ENCODE measurements at regions not wholly inside any gene's neighbourhood (a gene's known extent, or its start where the extent isn't known, plus 50 kb on each side); places are given as distances from the start of the nearest gene placed in this dataset.
"Not testable (repeated sequence)": the region's sequence is repeated elsewhere in the genome, so short reads cannot be mapped to it uniquely, and the experiment has no call there.

DNA sequence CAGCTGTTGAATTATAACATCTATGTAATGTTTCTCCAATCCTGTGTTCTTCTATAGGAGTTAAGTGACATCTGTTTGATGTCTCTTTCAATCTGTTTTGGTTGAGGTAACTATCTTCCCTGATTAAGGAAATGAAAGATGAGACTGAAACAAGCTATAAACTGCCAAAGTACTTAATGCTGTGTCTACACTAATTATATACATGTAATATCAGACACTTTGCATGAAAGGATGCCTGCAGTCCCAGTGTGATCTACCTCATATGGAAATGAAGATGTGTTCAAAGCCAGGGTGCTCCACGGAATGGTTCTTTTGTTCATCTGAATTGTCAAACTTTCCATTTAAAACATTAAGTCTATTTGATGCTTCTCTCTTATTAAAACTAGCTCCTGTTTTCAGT is 958.3 kb downstream of the GALC start:
- H3K9ac ChIP-seq: no peak overlapping the region
- no peak for TF ChIP-seq Cebpa-rat (IDR thresholded peaks at IDR 0.05)
- no peak overlapping the region for H3K4me2 ChIP-seq
- no peak overlapping the region for H3K27ac ChIP-seq
- H3K4me3 ChIP-seq: no peak overlapping the region
- H3K27me3 ChIP-seq: no peaks in the 10 kb centered on the region
- no peaks in the 10 kb centered on the region for H3K9me3 ChIP-seq (replicated peaks in 1 of 11)
- H3K4me1 ChIP-seq: no peaks in the 10 kb centered on the region
- H3K36me3 ChIP-seq: no peaks in the 10 kb centered on the region
- no peaks in the 10 kb centered on the region for H4K20me1 ChIP-seq

- Histone ChIP-seq H3K4me3 (no peak overlapping the region), H3K27ac (no peak overlapping the region), H3K4me1 (no peaks in the 10 kb centered on the region), H3K36me3 (no peaks in the 10 kb centered on the region), H3K4me2 (no peak overlapping the region), H3K27me3 (no peaks in the 10 kb centered on the region), H4K20me1 (no peaks in the 10 kb centered on the region), H3K9ac (no peak overlapping the region), H3K9me3 (replicated peaks in 1 of 11) (no peaks in the 10 kb centered on the region)
- TF ChIP-seq Cebpa-rat (IDR thresholded peaks at IDR 0.05): no peak
Observed at GRCh38 chr14:87030197-87030596, 962.8 kb downstream of the GALC start.

- not testable (repeated sequence) for H3K27ac ChIP-seq; H3K4me2 ChIP-seq; H4K20me1 ChIP-seq; H3K9me3 ChIP-seq (replicated peaks in 1 of 11); H3K4me1 ChIP-seq; H3K4me3 ChIP-seq; H3K9ac ChIP-seq; H3K36me3 ChIP-seq; H3K27me3 ChIP-seq
Observed at GRCh38 chr14:87020106-87020505, 972.9 kb downstream of the GALC start.

GRCh38 chr14:87018294-87018693 is 974.7 kb downstream of the GALC start:
- Histone ChIP-seq H3K4me2 (no peak overlapping the region), H3K9ac (no peak overlapping the region), H3K27me3 (no peaks in the 10 kb centered on the region), H3K9me3 (replicated peaks in 1 of 11) (no peaks in the 10 kb centered on the region), H3K27ac (no peak overlapping the region), H4K20me1 (no peaks in the 10 kb centered on the region), H3K4me1 (no peaks in the 10 kb centered on the region), H3K4me3 (no peak overlapping the region), H3K36me3 (no peaks in the 10 kb centered on the region)
- TF ChIP-seq Cebpa-rat (IDR thresholded peaks at IDR 0.05): no peak

- H3K27me3 ChIP-seq: no peaks in the 10 kb centered on the region
Observed at GRCh38 chr14:87017335-87017734, 975.6 kb downstream of the GALC start.

DNA sequence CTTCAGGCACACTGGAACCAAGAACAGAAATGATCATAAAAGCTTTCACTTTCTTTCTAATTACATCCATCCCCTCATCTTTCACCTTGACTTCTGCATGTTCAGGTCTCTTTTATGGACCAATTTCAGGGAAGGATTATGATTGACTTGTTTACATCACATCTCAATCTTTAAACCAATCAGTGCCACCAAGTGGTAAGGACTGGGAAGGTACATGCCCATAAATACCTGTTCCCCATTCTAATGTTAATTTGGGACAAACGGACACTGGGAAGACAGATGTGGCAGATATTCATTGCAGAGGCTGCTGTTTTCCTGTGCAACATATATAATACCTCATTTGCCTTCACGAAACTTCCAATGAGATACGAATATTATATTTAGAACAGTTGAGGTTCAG is 978.1 kb downstream of the GALC start:
- H3K36me3 ChIP-seq: no peaks in the 10 kb centered on the region
- no peak for TF ChIP-seq Cebpa-rat (IDR thresholded peaks at IDR 0.05)
- no peaks in the 10 kb centered on the region for H3K27me3 ChIP-seq
- H3K4me2 ChIP-seq: no peak overlapping the region
- H3K4me1 ChIP-seq: no peaks in the 10 kb centered on the region
- H3K9me3 ChIP-seq (replicated peaks in 1 of 11): no peaks in the 10 kb centered on the region
- H3K27ac ChIP-seq: no peak overlapping the region
- H4K20me1 ChIP-seq: no peaks in the 10 kb centered on the region
- no peak overlapping the region for H3K9ac ChIP-seq
- no peak overlapping the region for H3K4me3 ChIP-seq

More at GRCh38 chr14:87017335-87017734, 975.6 kb downstream of the GALC start:
- Histone ChIP-seq H3K4me1 (no peaks in the 10 kb centered on the region), H4K20me1 (no peaks in the 10 kb centered on the region), H3K27ac (no peak overlapping the region), H3K36me3 (no peaks in the 10 kb centered on the region), H3K9me3 (replicated peaks in 1 of 11) (no peaks in the 10 kb centered on the region), H3K9ac (no peak overlapping the region), H3K4me2 (no peak overlapping the region), H3K4me3 (no peak overlapping the region)
- TF ChIP-seq Cebpa-rat (IDR thresholded peaks at IDR 0.05): no peak

GRCh38 chr14:87013583-87013982 is 979.4 kb downstream of the GALC start:
- Histone ChIP-seq H3K4me1 (no peaks in the 10 kb centered on the region), H3K4me2 (no peak overlapping the region), H3K4me3 (no peak overlapping the region), H3K36me3 (no peaks in the 10 kb centered on the region), H4K20me1 (no peaks in the 10 kb centered on the region), H3K27ac (no peak overlapping the region), H3K27me3 (no peaks in the 10 kb centered on the region), H3K9ac (no peak overlapping the region), H3K9me3 (replicated peaks in 1 of 11) (no peaks in the 10 kb centered on the region)
- TF ChIP-seq Cebpa-rat (IDR thresholded peaks at IDR 0.05): no peak

GRCh38 chr14:87008965-87009364 is 984.0 kb downstream of the GALC start:
- H3K9ac ChIP-seq: no peak overlapping the region
- H3K4me2 ChIP-seq: no peak overlapping the region
- no peak for TF ChIP-seq Cebpa-rat (IDR thresholded peaks at IDR 0.05)
- no peaks in the 10 kb centered on the region for H3K27me3 ChIP-seq
- peaks cover 0 to 12% (median 0%) of the 10 kb centered on the region in 11 experiments; a peak in 1 of 22 replicates for H3K9me3 ChIP-seq (replicated peaks in 1 of 11)
- H3K36me3 ChIP-seq: no peaks in the 10 kb centered on the region
- H4K20me1 ChIP-seq: no peaks in the 10 kb centered on the region
- no peak overlapping the region for H3K27ac ChIP-seq
- no peaks in the 10 kb centered on the region for H3K4me1 ChIP-seq
- H3K4me3 ChIP-seq: no peak overlapping the region

GRCh38 chr14:87005280-87005679 is 987.7 kb downstream of the GALC start:
- Histone ChIP-seq H3K4me1 (no peaks in the 10 kb centered on the region), H3K27ac (no peak overlapping the region), H3K4me3 (no peak overlapping the region), H3K9ac (no peak overlapping the region), H3K9me3 (replicated peaks in 1 of 11) (peaks cover 0 to 12% (median 0%) of the 10 kb centered on the region in 11 experiments; a peak in 1 of 22 replicates), H3K36me3 (no peaks in the 10 kb centered on the region), H3K27me3 (no peaks in the 10 kb centered on the region), H4K20me1 (no peaks in the 10 kb centered on the region), H3K4me2 (no peak overlapping the region)
- TF ChIP-seq Cebpa-rat (IDR thresholded peaks at IDR 0.05): no peak

GRCh38 chr14:87002776-87003175 is 990.2 kb downstream of the GALC start:
- no peak for TF ChIP-seq Cebpa-rat (IDR thresholded peaks at IDR 0.05)
- H3K27ac ChIP-seq: no peak overlapping the region
- no peak overlapping the region for H3K9ac ChIP-seq
- no peaks in the 10 kb centered on the region for H3K27me3 ChIP-seq
- H3K9me3 ChIP-seq (replicated peaks in 1 of 11): peaks cover 0 to 7% (median 0%) of the 10 kb centered on the region in 11 experiments; a peak in 1 of 22 replicates
- no peak overlapping the region for H3K4me2 ChIP-seq
- H4K20me1 ChIP-seq: no peaks in the 10 kb centered on the region
- no peak overlapping the region for H3K4me3 ChIP-seq
- no peaks in the 10 kb centered on the region for H3K4me1 ChIP-seq
- no peaks in the 10 kb centered on the region for H3K36me3 ChIP-seq

DNA sequence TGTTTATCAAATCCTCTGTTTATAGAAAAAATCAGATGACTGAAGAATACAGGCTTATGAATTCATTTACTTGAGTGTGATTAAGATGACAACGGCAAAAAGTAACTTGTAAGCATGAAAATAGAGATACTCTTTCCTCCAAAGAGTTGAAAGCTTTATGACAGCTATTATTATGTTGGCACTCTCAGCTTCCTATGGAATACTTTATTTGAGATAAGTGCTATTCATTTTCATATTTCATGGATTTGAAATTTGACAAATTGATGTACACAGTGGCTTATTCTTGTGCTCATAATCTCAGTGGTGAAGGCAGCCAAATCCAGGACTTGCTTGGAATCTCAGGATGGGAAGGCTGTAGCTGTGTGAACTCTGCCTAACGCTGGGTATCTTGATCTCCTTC is 991.6 kb downstream of the GALC start:
- Histone ChIP-seq H3K9me3 (replicated peaks in 1 of 11) (no peaks in the 10 kb centered on the region), H3K4me3 (no peak overlapping the region), H3K36me3 (no peaks in the 10 kb centered on the region), H3K27me3 (no peaks in the 10 kb centered on the region), H3K27ac (no peak overlapping the region), H4K20me1 (no peaks in the 10 kb centered on the region), H3K4me2 (no peak overlapping the region), H3K9ac (no peak overlapping the region), H3K4me1 (no peaks in the 10 kb centered on the region)
- TF ChIP-seq Cebpa-rat (IDR thresholded peaks at IDR 0.05): no peak
